ENCODE measurements at regions not wholly inside any gene's neighbourhood (a gene's known extent, or its start where the extent isn't known, plus 50 kb on each side); places are given as distances from the start of the nearest gene placed in this dataset.

- DNase-seq: no peak
These were observed 337.0 kb upstream of the DDX53 start for GRCh38 chrX:22662776-22663175.

GRCh38 chrX:22664826-22665225, 334.9 kb upstream of the DDX53 start:
- no peak for TF ChIP-seq CTCF (IDR thresholded peaks at IDR 0.05)
- Histone ChIP-seq H3K27ac (no peak overlapping the region), H3K9ac (ENCODE audit: low read depth in 2 of 2, low read length in 2 of 2) (no peak overlapping the region), H3K9me3 (no peaks in the 10 kb centered on the region), H3K27me3 (no peaks in the 10 kb centered on the region), H3K4me3 (no peak overlapping the region), H3K36me3 (no peaks in the 10 kb centered on the region), H3K4me1 (no peaks in the 10 kb centered on the region)
- intact Hi-C loops (cut with DNase I): no loop called here
- no peak for DNase-seq

More at GRCh38 chrX:22662776-22663175, 337.0 kb upstream of the DDX53 start:
- no peak for TF ChIP-seq CTCF (IDR thresholded peaks at IDR 0.05)
- Histone ChIP-seq H3K27ac (no peak overlapping the region), H3K36me3 (no peaks in the 10 kb centered on the region), H3K4me1 (no peaks in the 10 kb centered on the region), H3K9me3 (no peaks in the 10 kb centered on the region), H3K27me3 (no peaks in the 10 kb centered on the region), H3K9ac (ENCODE audit: low read depth in 2 of 2, low read length in 2 of 2) (no peak overlapping the region), H3K4me3 (no peak overlapping the region)
- intact Hi-C loops (cut with DNase I): no loop called here

- intact Hi-C loops (cut with DNase I): no loop called here
- H3K36me3 ChIP-seq: no peaks in the 10 kb centered on the region
- H3K27me3 ChIP-seq: no peaks in the 10 kb centered on the region
- no peak for DNase-seq
- no peak overlapping the region for H3K27ac ChIP-seq
- H3K4me3 ChIP-seq: no peak overlapping the region
- no peak overlapping the region for H3K9ac ChIP-seq (ENCODE audit: low read depth in 2 of 2, low read length in 2 of 2)
- H3K9me3 ChIP-seq: no peaks in the 10 kb centered on the region
- no peak for TF ChIP-seq CTCF (IDR thresholded peaks at IDR 0.05)
- no peaks in the 10 kb centered on the region for H3K4me1 ChIP-seq
These were observed 333.9 kb upstream of the DDX53 start for GRCh38 chrX:22665818-22666217.

DNA sequence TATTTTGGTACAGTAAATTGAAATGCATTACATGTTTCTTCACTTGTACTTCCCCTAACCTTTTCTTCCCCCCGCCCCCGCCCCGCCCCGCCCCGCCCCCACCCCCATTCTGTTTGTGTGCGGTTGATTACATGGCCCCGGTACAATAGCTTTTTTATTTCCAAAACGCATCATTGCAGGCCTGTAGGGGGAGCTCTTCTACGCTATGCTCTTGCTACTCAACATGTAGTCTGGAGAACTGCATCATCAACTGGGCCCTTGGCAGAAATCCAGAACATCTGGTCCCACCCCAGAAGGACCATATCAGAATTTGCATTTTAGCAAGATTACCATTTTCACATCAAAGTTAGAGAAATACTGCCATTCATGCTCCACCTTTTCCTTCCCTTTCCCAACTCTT, 333.3 kb upstream of the DDX53 start:
- intact Hi-C loops (cut with DNase I): no loop called here
- H3K36me3 ChIP-seq: no peaks in the 10 kb centered on the region
- no peak overlapping the region for H3K9ac ChIP-seq (ENCODE audit: low read depth in 2 of 2, low read length in 2 of 2)
- no peak overlapping the region for H3K4me3 ChIP-seq
- no peaks in the 10 kb centered on the region for H3K9me3 ChIP-seq
- no peak overlapping the region for H3K27ac ChIP-seq
- DNase-seq: no peak
- H3K27me3 ChIP-seq: no peaks in the 10 kb centered on the region
- no peak for TF ChIP-seq CTCF (IDR thresholded peaks at IDR 0.05)
- no peaks in the 10 kb centered on the region for H3K4me1 ChIP-seq

DNA sequence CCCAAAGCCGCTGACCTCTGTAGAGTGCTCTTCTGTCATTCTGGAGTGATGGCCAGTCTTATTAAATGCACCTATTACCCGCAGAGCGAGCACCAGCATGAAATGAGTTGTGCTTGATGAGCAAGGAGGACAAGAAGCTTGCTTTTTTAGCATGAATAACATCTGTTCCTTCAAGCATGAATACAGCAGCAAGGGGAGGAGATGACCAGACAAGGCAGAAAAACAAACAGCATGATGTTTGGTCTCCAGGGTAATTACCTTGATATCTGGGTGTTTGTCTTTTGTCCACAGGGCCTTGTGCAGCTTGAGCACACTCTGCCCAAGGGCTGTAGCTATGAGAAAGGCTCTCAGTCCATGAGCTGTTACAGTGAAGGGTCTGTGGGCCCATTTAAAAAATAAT, 324.8 kb upstream of the DDX53 start:
- H3K9me3 ChIP-seq: no peaks in the 10 kb centered on the region
- intact Hi-C loops (cut with DNase I): no loop called here
- no peaks in the 10 kb centered on the region for H3K36me3 ChIP-seq
- no peak overlapping the region for H3K4me3 ChIP-seq
- H3K27ac ChIP-seq: no peak overlapping the region
- no peaks in the 10 kb centered on the region for H3K27me3 ChIP-seq
- no peak for TF ChIP-seq CTCF (IDR thresholded peaks at IDR 0.05)
- H3K9ac ChIP-seq (ENCODE audit: low read depth in 2 of 2, low read length in 2 of 2): no peak overlapping the region
- DNase-seq: no peak
- H3K4me1 ChIP-seq: no peaks in the 10 kb centered on the region

DNA sequence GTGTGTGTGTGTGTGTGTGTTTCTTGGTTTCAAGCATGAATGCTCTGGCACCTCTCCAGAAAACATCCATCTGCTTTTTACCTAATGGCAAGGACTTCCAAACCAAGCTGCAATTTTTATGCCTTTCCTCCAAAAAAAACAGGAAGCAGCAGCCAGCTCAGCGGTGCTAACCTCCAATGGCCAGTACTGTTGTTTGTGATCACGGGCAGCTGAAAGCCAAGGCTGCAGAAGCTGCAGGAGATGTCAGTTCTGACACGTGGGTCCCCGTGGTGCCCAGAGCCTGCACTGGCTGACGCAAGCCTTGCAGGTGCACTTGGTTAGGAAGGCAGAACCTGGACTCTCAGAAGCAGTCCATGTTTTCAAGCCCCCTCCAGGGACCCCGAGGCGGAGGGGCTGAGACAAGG, 313.6 kb upstream of the DDX53 start:
- Histone ChIP-seq H3K27ac (no peak overlapping the region), H3K9me3 (no peaks in the 10 kb centered on the region), H3K9ac (ENCODE audit: low read depth in 2 of 2, low read length in 2 of 2) (no peak overlapping the region), H3K4me1 (no peaks in the 10 kb centered on the region), H3K36me3 (no peaks in the 10 kb centered on the region), H3K27me3 (no peaks in the 10 kb centered on the region), H3K4me3 (no peak overlapping the region)
- no peak for TF ChIP-seq CTCF (IDR thresholded peaks at IDR 0.05)
- intact Hi-C loops (cut with DNase I): no loop called here
- no peak for DNase-seq

Measured in colonic mucosa (tissue), 4 donors.